Ovary (tissue), 3 donors: ENCODE measurements at regions not wholly inside any gene's neighbourhood (a gene's known extent, or its start where the extent isn't known, plus 50 kb on each side); places are given as distances from the start of the nearest gene placed in this dataset.

ENCODE experiments used
- CTCF ChIP-seq, 3 donors: fragments of 450-650 bp in 2 of 3; fragments of 200-600 bp in 1 of 3; IDR thresholded peaks; one replicate each; pipeline versions ENCODE4 v1.5.1 to v1.8.0; 2016 to 2022; ENCODE audit warnings: antibody characterized with exemption in 3 of 3, mild to moderate bottlenecking in 1 of 3
- POLR2A ChIP-seq: fragments of 450-650 bp; IDR thresholded peaks from one replicate; pipeline ENCODE4 v1.6.1; 2017; ENCODE audit warnings: antibody characterized with exemption, mild to moderate bottlenecking, moderate library complexity
- donor health status: DM: no; HTN: no; CAD: no.

GRCh38 chr4:38612646-38613414 lies 51.2 kb upstream of the KLF3 start:
- TF ChIP-seq CTCF (IDR thresholded peaks at IDR 0.05) (no peak), POLR2A (no peak)
